ENCODE measurements at regions not wholly inside any gene's neighbourhood (a gene's known extent, or its start where the extent isn't known, plus 50 kb on each side); places are given as distances from the start of the nearest gene placed in this dataset.
"Not testable (repeated sequence)": the region's sequence is repeated elsewhere in the genome, so short reads cannot be mapped to it uniquely, and the experiment has no call there.

- TF ChIP-seq, protein P1, sequence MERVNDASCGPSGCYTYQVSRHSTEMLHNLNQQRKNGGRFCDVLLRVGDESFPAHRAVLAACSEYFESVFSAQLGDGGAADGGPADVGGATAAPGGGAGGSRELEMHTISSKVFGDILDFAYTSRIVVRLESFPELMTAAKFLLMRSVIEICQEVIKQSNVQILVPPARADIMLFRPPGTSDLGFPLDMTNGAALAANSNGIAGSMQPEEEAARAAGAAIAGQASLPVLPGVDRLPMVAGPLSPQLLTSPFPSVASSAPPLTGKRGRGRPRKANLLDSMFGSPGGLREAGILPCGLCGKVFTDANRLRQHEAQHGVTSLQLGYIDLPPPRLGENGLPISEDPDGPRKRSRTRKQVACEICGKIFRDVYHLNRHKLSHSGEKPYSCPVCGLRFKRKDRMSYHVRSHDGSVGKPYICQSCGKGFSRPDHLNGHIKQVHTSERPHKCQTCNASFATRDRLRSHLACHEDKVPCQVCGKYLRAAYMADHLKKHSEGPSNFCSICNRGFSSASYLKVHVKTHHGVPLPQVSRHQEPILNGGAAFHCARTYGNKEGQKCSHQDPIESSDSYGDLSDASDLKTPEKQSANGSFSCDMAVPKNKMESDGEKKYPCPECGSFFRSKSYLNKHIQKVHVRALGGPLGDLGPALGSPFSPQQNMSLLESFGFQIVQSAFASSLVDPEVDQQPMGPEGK (CRISPR knock-in tag; IDR thresholded peaks at IDR 0.05; ENCODE audit: borderline replicate concordance), result not testable (repeated sequence)
- TF ChIP-seq CSDC2 (CRISPR knock-in tag; IDR thresholded peaks at IDR 0.05); BACH2 (CRISPR knock-in tag; IDR thresholded peaks at IDR 0.05; ENCODE audit: borderline replicate concordance); TSHZ2 (CRISPR knock-in tag; IDR thresholded peaks at IDR 0.05): not testable (repeated sequence)
Measured at GRCh38 chr16:88184053-88184452, 198.7 kb upstream of the ZNF469 start.
